ENCODE measurements at regions not wholly inside any gene's neighbourhood (a gene's known extent, or its start where the extent isn't known, plus 50 kb on each side); places are given as distances from the start of the nearest gene placed in this dataset.

DNA sequence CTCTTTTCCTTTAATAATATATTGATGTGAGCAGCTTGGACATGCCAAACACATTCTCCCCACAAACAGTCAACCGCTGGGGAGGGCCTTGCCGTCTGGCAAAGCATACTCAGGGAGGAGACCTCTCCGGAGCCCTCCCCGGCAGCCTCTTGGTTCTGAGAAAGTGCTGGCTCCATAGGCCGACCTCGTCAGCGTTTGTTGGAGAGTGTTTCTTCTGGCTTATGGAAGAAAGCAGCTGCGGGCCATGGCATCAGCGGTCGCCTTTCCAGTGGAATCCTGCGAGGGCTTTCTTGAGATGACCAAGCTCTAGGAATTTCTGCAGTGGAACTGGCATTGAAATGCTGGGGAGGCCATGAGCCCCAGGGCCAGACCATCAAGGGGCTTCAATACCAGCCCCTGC lies 405.7 kb upstream of the IRX4 start:
- ATAC-seq = no peak

- no peak for ATAC-seq
Measured at GRCh38 chr5:2286250-2286649, 403.5 kb upstream of the IRX4 start.

- no peak for ATAC-seq
Measured at GRCh38 chr5:2284678-2285077, 402.0 kb upstream of the IRX4 start.

- no peak for ATAC-seq
Measured at GRCh38 chr5:2283481-2284045, 400.8 kb upstream of the IRX4 start.

- peak; percentile 12 for ATAC-seq
Measured at GRCh38 chr5:2282893-2283292, 400.2 kb upstream of the IRX4 start.

- no peak for ATAC-seq
Measured at GRCh38 chr5:2282034-2282690, 399.4 kb upstream of the IRX4 start.

DNA sequence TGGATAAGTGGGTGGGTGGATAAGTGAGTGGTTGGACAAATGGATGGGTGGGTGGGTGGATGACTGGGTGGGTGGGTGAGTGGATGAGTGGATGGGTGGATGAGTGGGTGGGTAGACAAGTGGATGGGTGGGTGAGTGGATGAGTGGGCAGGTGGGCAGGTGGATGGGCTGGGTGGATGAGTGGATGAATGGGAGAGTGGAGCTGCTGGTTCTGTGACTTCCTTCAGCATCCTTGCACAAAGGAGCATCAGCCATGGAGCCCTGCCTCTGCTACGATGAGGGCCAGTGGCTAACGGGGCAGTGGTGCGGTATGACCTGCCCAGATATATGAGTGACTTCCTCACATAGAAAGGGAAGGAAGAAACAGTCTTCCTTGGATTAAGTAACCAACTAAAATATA lies 398.7 kb upstream of the IRX4 start:
- no peak for ATAC-seq

GRCh38 chr5:2280318-2280717 lies 397.6 kb upstream of the IRX4 start:
- ATAC-seq = no peak

DNA sequence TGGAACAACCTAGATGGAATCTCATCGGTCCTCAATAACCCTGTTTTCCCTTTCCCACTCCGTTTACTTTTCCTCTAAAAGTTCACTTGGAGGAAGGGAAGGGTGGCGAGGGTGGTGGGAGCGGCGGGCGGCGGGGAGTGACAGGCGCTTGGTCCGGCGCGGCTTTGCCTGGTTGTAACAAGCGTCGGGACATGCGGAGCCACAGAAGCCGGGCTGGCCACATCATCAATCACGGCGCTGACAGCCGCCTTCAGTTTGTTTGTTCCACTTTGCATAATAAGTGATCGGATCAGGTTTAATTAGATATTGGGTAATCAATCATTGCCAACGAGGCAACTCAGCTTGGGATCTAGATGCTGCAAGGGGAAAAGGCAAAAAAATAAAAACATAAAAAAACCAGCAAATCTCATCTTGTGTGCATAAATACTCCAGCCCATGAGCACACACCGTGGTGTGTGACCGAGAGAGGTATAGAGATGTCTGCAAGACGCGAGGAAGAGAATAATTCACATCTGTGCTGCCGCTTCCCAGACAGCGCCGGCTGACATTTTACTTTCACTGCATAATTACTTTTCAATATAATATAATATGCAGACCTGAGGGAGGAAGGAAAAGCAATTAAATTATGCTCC lies 396.2 kb upstream of the IRX4 start:
- ATAC-seq = no peak

GRCh38 chr5:2277886-2278285 lies 395.2 kb upstream of the IRX4 start:
- no peak for ATAC-seq

DNA sequence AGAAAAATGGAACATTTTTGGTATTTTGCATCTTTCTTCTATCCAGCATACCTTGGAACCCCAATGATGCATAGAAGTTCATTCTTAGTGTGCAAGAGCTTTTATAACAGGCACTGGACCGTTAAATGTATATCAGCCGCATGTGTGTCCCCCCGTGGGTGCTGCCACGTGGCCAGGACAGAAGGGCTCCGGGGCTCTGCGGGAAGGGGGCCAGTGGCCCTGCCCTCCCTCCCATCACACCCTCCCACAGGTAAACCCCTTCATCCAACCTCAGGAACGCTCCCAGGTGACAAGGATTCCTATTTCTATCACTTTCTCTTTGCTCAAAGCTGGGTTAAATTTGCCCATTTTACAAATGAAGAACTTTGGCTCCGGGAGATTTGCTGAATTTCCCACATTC lies 393.4 kb upstream of the IRX4 start:
- ATAC-seq = no peak

GRCh38 chr5:2272755-2273154 lies 390.0 kb upstream of the IRX4 start:
- ATAC-seq = no peak

- no peak for ATAC-seq
Measured at GRCh38 chr5:2272039-2272438, 389.3 kb upstream of the IRX4 start.

- ATAC-seq = no peak
Measured at GRCh38 chr5:2271316-2271715, 388.6 kb upstream of the IRX4 start.

GRCh38 chr5:2270467-2270866 lies 387.7 kb upstream of the IRX4 start:
- ATAC-seq = no peak

- ATAC-seq = no peak
Measured at GRCh38 chr5:2269656-2270055, 386.9 kb upstream of the IRX4 start.

DNA sequence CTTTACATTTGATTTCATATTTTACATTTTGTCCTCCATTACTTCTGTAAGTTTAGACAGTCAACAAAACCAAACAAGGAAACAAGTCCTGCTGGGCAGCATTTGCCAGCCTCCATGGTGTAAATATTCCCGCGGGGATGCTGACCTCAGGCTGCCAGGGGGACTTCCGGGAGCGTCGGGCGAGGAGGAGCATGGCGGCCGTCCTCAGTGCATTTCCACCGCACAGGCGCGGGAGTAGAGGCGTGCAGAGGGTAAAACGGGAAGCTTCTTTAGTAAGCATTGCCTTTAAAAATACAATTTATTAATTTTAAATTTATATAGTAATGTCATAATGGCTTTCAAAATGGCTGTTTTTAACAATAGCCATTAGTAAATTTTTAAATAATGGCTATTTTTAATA lies 385.3 kb upstream of the IRX4 start:
- ATAC-seq = no peak

GRCh38 chr5:2266641-2267240 lies 384.0 kb upstream of the IRX4 start:
- no peak for ATAC-seq

- no peak for ATAC-seq
Measured at GRCh38 chr5:2265341-2265740, 382.6 kb upstream of the IRX4 start.

DNA sequence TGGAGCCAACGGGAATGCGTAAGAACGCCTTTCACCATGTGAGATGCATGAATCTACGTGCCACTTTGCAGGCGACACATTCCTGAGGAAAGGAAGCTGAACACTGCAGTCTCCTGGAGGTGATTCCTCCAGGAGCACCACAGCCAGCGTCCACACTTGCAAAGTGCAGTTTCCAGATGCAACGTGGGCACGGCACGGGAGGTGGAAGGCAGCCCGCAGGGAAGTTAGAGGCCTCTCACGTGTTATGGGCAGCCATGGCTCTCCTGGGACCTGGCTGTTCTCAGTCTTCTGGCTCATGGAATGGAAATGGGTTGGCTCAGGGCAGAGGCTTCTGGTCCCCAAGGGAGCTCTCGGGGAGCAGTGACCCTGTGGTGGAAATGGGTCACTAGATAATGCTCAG lies 381.0 kb upstream of the IRX4 start:
- no peak for ATAC-seq

GRCh38 chr5:2262620-2263019 lies 379.9 kb upstream of the IRX4 start:
- no peak for ATAC-seq

DNA sequence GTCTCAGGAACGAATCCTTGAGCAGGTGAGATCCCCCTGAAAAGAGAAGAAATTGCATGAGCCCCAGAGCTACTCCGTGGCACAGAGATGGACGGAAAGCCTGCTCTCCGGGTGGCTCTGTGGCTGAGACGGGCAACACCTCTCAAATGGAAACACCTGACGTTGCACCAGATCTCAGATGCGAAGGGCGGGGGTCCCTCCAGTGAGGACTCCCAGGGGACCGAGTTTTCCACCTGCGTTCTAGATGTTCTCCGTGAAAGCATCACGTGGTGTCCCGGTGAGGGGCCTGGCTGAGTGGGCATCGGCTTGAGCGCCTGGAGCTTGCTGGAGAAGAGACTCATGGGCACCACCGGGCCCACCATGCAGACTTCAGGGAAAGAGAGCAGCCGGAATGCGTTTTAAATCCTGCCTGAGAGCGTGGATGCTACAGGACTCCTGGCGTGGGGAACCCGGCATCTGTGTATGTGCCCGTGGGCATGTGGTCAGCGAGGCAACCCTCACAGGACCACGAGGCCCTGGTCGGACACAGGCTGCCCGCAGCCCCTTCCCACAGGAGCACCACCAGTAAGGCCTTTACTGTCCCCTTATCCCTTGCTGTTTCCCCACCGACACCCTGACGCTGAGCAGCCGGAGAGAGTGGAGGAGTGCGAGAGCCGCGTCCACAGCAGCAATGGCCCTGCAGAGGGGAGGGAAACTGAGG lies 378.4 kb upstream of the IRX4 start:
- no peak for ATAC-seq

- ATAC-seq = no peak
Measured at GRCh38 chr5:2260211-2261003, 377.7 kb upstream of the IRX4 start.
